ENCODE measurements at regions not wholly inside any gene's neighbourhood (a gene's known extent, or its start where the extent isn't known, plus 50 kb on each side); places are given as distances from the start of the nearest gene placed in this dataset.

GRCh38 chr10:64450312-64450711 lies 929.1 kb downstream of the REEP3 start:
- DNase-seq: no peak

DNA sequence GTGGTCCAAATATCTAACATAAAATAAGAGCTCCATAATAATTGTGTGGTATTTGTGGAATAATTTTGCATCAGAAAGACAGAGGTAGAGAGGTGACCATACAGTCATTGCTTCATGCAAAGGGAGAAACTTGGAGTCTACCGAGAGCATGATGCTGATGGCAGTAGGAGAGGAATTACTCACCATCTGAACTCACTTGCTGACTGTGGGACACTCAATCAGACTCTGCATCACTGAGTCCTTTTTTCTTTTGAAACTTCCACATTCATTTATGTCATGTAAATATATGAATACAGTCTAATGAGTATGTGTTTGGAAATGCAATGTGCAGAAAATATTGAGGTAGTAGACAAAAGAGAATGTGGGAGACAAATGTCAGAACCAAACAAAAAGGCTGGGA lies 933.8 kb downstream of the REEP3 start:
- no peak for DNase-seq

DNA sequence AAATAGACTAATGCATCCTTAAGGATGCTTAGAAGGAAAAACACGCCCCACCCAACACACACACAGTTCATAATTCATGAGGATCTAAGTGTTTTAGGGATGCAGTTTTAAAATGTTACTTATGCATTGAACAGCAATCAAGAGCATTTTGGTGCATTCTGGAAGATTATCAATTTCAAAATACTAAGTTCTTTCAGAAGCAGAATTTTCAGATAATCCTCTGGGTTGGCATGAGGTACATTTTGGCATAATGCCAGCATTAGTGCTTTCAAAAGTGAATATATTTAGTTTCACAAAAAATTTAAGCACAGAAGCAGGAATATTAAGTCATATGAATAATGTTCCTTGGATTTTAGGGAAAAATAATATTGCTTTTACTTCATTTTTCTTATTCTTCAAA lies 937.1 kb downstream of the REEP3 start:
- no peak for DNase-seq

DNA sequence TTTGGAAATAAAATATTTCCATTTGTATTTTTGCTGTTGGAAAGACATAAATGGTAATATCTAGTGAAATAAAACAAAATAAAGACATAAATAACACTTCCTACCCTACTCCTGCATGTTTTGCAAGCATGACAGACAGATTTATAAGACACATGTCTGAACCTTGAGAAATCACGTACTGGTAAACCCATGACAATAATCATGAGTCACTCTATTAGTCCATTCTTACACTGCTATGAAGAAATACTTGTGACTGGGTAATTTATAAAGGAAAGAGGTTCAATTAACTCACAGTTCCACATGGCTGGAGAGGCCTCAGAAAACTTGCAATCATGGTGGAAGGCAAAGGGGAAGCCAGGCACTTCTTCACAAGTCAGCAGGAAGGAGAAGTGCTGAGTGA lies 942.2 kb downstream of the REEP3 start:
- no peak for DNase-seq

GRCh38 chr10:64465653-64466052 lies 944.5 kb downstream of the REEP3 start:
- DNase-seq: no peak

- DNase-seq: no peak
Measured at GRCh38 chr10:64468219-64468618, 947.0 kb downstream of the REEP3 start.

- no peak for DNase-seq
Measured at GRCh38 chr10:64476506-64476905, 955.3 kb downstream of the REEP3 start.

GRCh38 chr10:64477791-64478190 lies 956.6 kb downstream of the REEP3 start:
- DNase-seq: no peak

DNA sequence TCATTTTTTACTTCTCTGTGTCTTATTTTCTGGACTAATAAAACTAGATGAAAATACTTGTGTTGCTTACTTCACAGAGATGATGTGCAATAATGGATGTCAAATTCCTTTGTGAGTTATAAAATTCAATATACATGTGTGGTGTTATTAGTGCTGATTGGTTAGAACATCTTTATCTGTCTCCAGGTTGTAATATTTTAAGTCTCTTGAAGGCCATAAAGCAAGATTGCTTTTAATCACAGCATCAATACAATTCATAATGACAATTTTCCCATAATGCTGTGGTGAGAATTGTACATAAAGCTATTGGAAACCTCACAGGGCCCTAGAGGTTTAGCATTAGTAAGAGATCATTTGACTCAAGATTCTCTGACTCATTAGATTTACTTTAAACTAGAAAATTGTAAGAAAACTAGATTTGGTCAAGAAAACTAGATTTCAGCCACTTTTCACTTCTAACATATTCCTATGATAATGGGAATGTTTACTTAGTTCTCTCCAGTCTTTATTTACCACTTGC lies 963.7 kb downstream of the REEP3 start:
- no peak for DNase-seq

DNA sequence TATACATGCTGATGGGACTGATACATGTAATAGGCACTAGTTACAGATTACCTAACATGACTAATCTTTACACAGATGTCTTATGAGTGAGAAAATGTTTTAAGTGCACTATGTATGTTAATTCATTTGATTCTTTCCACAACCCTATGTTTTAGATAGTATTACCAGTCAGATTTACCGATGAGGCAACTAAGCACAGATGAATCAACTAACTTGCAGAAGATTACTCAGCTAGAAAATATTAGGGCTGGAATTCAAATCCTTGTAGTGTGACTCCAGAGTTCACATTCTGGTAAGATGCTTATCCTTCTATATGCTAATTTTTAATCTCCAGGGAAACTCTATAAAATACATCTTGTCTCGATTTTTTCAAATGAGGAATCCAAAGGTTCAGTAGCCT lies 964.9 kb downstream of the REEP3 start:
- DNase-seq: no peak

- DNase-seq: no peak
Measured at GRCh38 chr10:64486901-64487300, 965.7 kb downstream of the REEP3 start.

DNA sequence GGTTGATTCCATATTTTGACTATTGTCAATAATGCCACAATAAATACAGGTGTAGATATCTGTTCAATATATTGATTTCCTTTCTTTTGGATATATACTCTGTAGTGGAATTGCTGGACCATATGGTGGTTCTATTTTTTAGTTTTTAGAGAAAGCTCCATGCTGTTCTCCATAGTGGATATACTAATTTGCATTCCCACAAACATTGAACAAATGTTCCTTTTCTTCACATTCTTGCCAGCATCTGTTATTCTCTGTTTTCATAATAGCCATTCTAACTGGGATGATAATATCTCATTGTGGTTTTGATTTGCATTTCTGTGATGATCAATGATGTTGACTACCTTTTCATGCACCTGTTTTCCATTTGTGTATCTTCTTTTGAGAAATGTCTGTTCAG lies 973.7 kb downstream of the REEP3 start:
- no peak for DNase-seq

DNA sequence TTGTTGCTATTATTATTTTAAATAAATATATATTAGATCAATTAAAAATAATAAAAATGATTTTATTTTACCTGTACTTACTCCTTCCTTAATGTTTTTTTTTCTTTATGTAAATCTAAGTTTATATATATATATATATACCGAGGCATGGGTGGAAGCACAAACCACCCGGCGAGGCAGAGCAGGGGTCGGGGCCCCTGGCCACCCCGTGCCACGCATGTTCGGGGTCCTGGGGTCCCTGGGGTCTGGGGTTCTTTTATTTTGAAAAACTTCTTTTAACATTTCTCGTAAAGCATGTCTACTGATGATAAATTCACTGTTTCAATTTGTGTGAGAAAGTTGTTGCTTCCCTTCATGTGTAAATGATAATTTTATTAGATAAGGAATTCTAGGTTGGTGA lies 976.1 kb downstream of the REEP3 start:
- no peak for DNase-seq

GRCh38 chr10:64501807-64502206 lies 980.6 kb downstream of the REEP3 start:
- DNase-seq: no peak

DNA sequence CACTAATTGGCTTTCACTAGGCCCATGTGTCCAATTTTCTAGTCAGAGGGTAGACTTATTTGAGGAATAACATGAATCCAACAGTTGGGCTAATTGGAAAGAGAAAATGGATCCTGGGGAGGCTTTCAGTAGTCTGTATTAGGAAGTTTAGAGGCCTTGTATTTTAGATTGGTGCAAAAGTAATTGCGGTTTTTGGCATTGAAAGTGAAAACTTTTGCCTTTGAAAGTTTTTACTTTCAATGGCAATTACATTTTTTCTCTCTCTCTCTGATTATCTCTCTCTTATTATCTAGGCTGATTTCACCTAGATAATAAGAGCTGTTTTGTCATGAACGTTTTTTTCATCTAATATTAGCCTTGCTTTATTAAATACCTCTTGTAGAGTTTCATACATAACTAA lies 981.7 kb downstream of the REEP3 start:
- DNase-seq: no peak

DNA sequence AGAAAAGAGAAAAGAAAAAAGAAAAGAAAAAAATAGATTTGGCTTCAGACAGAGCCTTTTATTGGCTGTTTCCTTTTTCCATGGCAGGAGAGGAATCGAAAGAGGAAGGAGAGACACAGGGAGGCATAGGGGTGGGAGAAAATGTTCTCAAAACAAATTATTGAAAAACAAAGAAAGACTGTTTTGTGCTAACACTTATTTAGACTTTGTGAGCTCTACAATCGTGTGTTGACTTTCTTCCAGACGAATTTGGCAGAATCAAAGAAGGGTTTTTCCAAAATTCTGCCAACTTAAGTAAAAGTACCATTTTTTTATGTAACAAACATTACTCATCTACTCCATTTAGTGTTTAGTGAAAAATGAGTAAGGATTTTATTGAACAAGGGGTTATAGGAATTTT lies 982.2 kb downstream of the REEP3 start:
- DNase-seq: no peak

GRCh38 chr10:64505501-64505900 lies 984.3 kb downstream of the REEP3 start:
- DNase-seq: no peak

GRCh38 chr10:64506963-64507362 lies 985.8 kb downstream of the REEP3 start:
- no peak for DNase-seq

DNA sequence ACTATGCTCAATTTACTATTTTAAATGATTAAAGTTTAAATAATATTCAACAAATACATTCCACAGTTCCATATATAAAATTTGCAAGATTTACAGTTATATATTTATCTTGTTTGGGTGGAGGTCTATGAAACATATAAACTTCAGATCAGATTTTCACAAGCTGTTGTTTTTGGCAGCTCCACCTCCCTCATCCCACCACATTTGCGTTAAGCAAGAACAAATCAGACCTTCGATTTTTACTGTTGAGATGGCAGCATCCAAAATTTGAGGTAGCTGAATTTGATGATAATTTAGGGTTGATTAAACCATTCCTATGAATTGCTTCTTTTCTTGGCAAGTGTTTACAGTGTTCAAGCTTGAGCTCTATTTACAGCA lies 986.4 kb downstream of the REEP3 start:
- no peak for DNase-seq

DNA sequence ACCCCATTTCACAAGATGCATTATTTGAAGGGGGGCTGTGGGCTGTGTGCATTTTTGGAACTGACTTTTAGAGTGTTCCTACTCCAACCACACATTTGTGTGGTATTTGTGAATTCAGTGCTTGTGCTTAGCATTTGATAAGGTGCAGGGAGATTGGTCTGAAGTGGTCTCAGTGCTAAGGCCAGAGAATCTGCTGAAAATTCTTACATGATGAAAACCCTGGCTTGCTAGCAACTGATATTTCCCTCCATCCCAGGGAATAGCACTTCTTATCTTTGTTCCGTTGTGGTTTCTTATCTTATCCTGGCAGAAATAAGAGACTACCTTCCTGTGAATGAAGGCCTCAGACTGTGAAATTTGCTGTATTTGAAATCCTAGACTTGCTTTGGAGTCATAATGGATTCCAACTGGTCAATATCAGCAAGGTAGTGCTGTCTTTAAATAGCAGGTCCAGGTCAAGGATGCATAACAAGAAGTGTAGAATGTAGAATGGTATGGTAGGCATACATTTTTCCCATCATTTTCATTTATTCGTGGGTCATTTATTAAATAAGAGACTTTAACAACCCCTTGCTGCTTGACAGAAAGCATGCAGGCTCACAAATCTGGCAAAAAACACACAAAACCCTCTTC lies 986.9 kb downstream of the REEP3 start:
- no peak for DNase-seq

GRCh38 chr10:64515970-64516699 lies 994.9 kb downstream of the REEP3 start:
- DNase-seq: no peak

DNA sequence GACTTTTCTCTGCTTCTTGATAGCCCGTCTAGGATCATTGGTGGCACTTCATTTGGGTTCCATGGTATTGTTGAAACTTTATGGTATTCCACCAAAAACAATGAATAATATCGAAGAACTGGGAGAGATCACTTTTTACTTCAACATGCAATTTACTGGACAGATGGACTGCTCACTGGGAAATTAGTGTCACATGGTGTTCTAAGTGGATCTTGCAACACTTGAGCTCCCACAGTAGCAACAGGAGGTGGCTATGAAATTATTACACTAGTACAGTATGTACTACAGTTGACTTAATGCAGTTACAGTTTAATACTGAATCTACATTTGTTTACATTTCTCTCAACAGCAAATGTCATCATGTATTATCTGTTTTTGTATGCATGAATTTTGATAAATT lies 997.3 kb downstream of the REEP3 start:
- no peak for DNase-seq

- no peak for DNase-seq
Measured at GRCh38 chr10:64519427-64519826, 998.2 kb downstream of the REEP3 start.

- DNase-seq: no peak
Measured at GRCh38 chr10:64519831-64520230, 998.6 kb downstream of the REEP3 start.
